H1 (cell line): ENCODE measurements at regions not wholly inside any gene's neighbourhood (a gene's known extent, or its start where the extent isn't known, plus 50 kb on each side); places are given as distances from the start of the nearest gene placed in this dataset.

ENCODE experiments used
- EP300 ChIP-seq, 2 experiments: IDR thresholded peaks; 1 replicate in 1 of 2; 2 replicates in 1 of 2; pipeline ENCODE4 v1.6.1; 2011 to 2012; ENCODE audit warnings: low read depth in 2 of 2, low read length in 2 of 2, mild to moderate bottlenecking in 2 of 2, borderline replicate concordance in 1 of 2, inconsistent platforms in 1 of 2, moderate library complexity in 1 of 2
- EZH2 ChIP-seq: fragments of 200-600 bp; sonication (generic); IDR thresholded peaks from 2 replicates; pipeline ENCODE4 v1.7.1; 2012; ENCODE audit warnings: low read depth, mild to moderate bottlenecking, moderate library complexity, low read length, inconsistent platforms; ENCODE audit not compliant: severe bottlenecking
- RAD21 ChIP-seq, 2 experiments: IDR thresholded peaks in 1 of 2; conservative IDR thresholded peaks in 1 of 2; 2 replicates each; pipeline ENCODE4 v1.6.1; 2011; ENCODE audit warnings: low read depth in 2 of 2, low read length in 2 of 2, improper control_type of control experiment in 1 of 2, inconsistent platforms in 1 of 2, mild to moderate bottlenecking in 1 of 2, moderate library complexity in 1 of 2
- RFX5 ChIP-seq: IDR thresholded peaks from 2 replicates; pipeline ENCODE4 v1.6.1; 2011; ENCODE audit warnings: low read depth, low read length, improper control_type of control experiment, borderline replicate concordance
- TCF12 ChIP-seq: IDR thresholded peaks from 2 replicates; pipeline ENCODE4 v1.6.1; 2011; ENCODE audit warnings: low read depth, mild to moderate bottlenecking, low read length

GRCh38 chr10:31749301-31749700 lies 179.3 kb downstream of the ARHGAP12 start (continued):
- TF ChIP-seq RAD21 (IDR thresholded peaks at IDR 0.05 in 1 of 2, conservative IDR thresholded peaks at IDR 0.05 in 1 of 2; ENCODE audit: low read depth in 2 of 2, low read length in 2 of 2): no peak
- TF ChIP-seq EP300 (IDR thresholded peaks at IDR 0.05; ENCODE audit: borderline replicate concordance in 1 of 2, low read depth in 2 of 2, low read length in 2 of 2): no peak
- TF ChIP-seq RFX5: no peak
- TF ChIP-seq EZH2: no peak
- no peak for TF ChIP-seq TCF12
